Left ventricle myocardium inferior (tissue), 1 donor: ENCODE measurements at regions not wholly inside any gene's neighbourhood (a gene's known extent, or its start where the extent isn't known, plus 50 kb on each side); places are given as distances from the start of the nearest gene placed in this dataset.

Experiments
- DNase-seq: peaks from one replicate; pipeline ENCODE4 v3.0.0-alpha.2; 2020
- H3K27ac ChIP-seq: fragments of 200-600 bp; replicated peaks from 2 replicates; pipeline ENCODE4 v1.8.0; 2021
- H3K27me3 ChIP-seq: fragments of 200-600 bp; 2 replicates; pipeline ENCODE4 v1.8.0; 2021; ENCODE audit warnings: low read depth
- H3K36me3 ChIP-seq: fragments of 200-600 bp; 2 replicates; pipeline ENCODE4 v1.8.0; 2021
- H3K4me1 ChIP-seq: fragments of 200-600 bp; 2 replicates; pipeline ENCODE4 v1.8.0; 2021
- H3K4me3 ChIP-seq: fragments of 200-600 bp; 2 replicates; pipeline ENCODE4 v1.8.0; 2021; ENCODE audit warnings: mild to moderate bottlenecking, moderate library complexity
- H3K9me3 ChIP-seq: fragments of 200-600 bp; replicated peaks from 2 replicates; pipeline ENCODE4 v1.8.0; 2021
- CTCF ChIP-seq: fragments of 200-600 bp; IDR thresholded peaks from 2 replicates; pipeline ENCODE4 v1.8.0; 2021; ENCODE audit warnings: antibody characterized with exemption, mild to moderate bottlenecking, borderline replicate concordance
- intact Hi-C: fragments of 100-400 bp; cut with micrococcal nuclease; formaldehyde crosslinking; loops from one replicate; pipeline ENCODE4 v1.11.0; 2022
- donor health status: DM: no; HTN: yes; CAD: no; lungs with severe emphysema.

GRCh38 chr13:20351281-20352022, 119.3 kb upstream of the GJB6 start:
- no peaks in the 10 kb centered on the region for H3K4me1 ChIP-seq
- peaks cover 3% of the 10 kb centered on the region for H3K27me3 ChIP-seq
- H3K36me3 ChIP-seq = no peaks in the 10 kb centered on the region
- TF ChIP-seq CTCF = no peak
- H3K27ac ChIP-seq = no peak overlapping the region
- no peak for DNase-seq
- no peaks in the 10 kb centered on the region for H3K9me3 ChIP-seq
- H3K4me3 ChIP-seq = no peak overlapping the region
- intact Hi-C loops = no loop called here

GRCh38 chr13:20350819-20351218, 118.7 kb upstream of the GJB6 start:
- Histone ChIP-seq H3K4me1 (no peaks in the 10 kb centered on the region), H3K9me3 (no peaks in the 10 kb centered on the region), H3K36me3 (no peaks in the 10 kb centered on the region), H3K27me3 (peaks cover 3% of the 10 kb centered on the region), H3K27ac (no peak overlapping the region), H3K4me3 (no peak overlapping the region)
- DNase-seq = no peak
- intact Hi-C loops = no loop called here
- no peak for TF ChIP-seq CTCF

GRCh38 chr13:20350382-20350763, 118.3 kb upstream of the GJB6 start:
- Histone ChIP-seq H3K4me3 (no peak overlapping the region), H3K36me3 (no peaks in the 10 kb centered on the region), H3K4me1 (no peaks in the 10 kb centered on the region), H3K27me3 (peaks cover 3% of the 10 kb centered on the region), H3K27ac (no peak overlapping the region), H3K9me3 (no peaks in the 10 kb centered on the region)
- intact Hi-C loops = no loop called here
- TF ChIP-seq CTCF = no peak
- no peak for DNase-seq

- Histone ChIP-seq H3K36me3 (no peaks in the 10 kb centered on the region), H3K4me3 (no peak overlapping the region), H3K27me3 (peaks cover 3% of the 10 kb centered on the region), H3K4me1 (no peaks in the 10 kb centered on the region), H3K27ac (no peak overlapping the region), H3K9me3 (no peaks in the 10 kb centered on the region)
- intact Hi-C loops = no loop called here
- no peak for TF ChIP-seq CTCF
- DNase-seq = no peak
These were observed 117.7 kb upstream of the GJB6 start for GRCh38 chr13:20349564-20350381.

- H3K36me3 ChIP-seq = no peaks in the 10 kb centered on the region
- no peaks in the 10 kb centered on the region for H3K4me1 ChIP-seq
- DNase-seq = no peak
- TF ChIP-seq CTCF = no peak
- peaks cover 3% of the 10 kb centered on the region for H3K27me3 ChIP-seq
- H3K27ac ChIP-seq = no peak overlapping the region
- intact Hi-C loops = no loop called here
- no peaks in the 10 kb centered on the region for H3K9me3 ChIP-seq
- H3K4me3 ChIP-seq = no peak overlapping the region
These were observed 116.7 kb upstream of the GJB6 start for GRCh38 chr13:20348645-20349408.
